Endothelial cell (in vitro differentiated cells): ENCODE measurements at regions not wholly inside any gene's neighbourhood (a gene's known extent, or its start where the extent isn't known, plus 50 kb on each side); places are given as distances from the start of the nearest gene placed in this dataset.

ENCODE experiments used
- DNase-seq: peaks from one replicate; pipeline ENCODE4 v3.0.0; 2021; ENCODE audit warnings: low spot score
- H3K27ac Mint-ChIP-seq: one replicate; pipeline ENCODE4 v1.8.0; 2021; ENCODE audit warnings: mixed read lengths, inconsistent platforms; ENCODE audit not compliant: unreplicated experiment
- H3K27me3 Mint-ChIP-seq: one replicate; pipeline ENCODE4 v1.8.0; 2021; ENCODE audit warnings: mild to moderate bottlenecking, moderate library complexity, mixed read lengths, inconsistent platforms; ENCODE audit not compliant: unreplicated experiment
- H3K36me3 Mint-ChIP-seq: one replicate; pipeline ENCODE4 v1.8.0; 2021; ENCODE audit warnings: mild to moderate bottlenecking, low read depth, mixed read lengths, inconsistent platforms; ENCODE audit not compliant: unreplicated experiment
- H3K4me1 Mint-ChIP-seq: one replicate; pipeline ENCODE4 v1.8.0; 2021; ENCODE audit warnings: mild to moderate bottlenecking, mixed read lengths, inconsistent platforms; ENCODE audit not compliant: unreplicated experiment
- H3K4me3 Mint-ChIP-seq: one replicate; pipeline ENCODE4 v1.8.0; 2021; ENCODE audit warnings: mild to moderate bottlenecking, mixed read lengths, inconsistent platforms; ENCODE audit not compliant: unreplicated experiment
- H3K9me3 Mint-ChIP-seq: one replicate; pipeline ENCODE4 v1.8.0; 2021; ENCODE audit warnings: mixed read lengths, inconsistent platforms; ENCODE audit not compliant: unreplicated experiment
- TF ChIP-seq, protein P1 (sequence below): fragments of 200-600 bp; sonication (generic); IDR thresholded peaks from one replicate; pipeline ENCODE4 v1.5.0; 2021; ENCODE audit warnings: antibody characterized with exemption; ENCODE audit not compliant: unreplicated experiment

DNA sequence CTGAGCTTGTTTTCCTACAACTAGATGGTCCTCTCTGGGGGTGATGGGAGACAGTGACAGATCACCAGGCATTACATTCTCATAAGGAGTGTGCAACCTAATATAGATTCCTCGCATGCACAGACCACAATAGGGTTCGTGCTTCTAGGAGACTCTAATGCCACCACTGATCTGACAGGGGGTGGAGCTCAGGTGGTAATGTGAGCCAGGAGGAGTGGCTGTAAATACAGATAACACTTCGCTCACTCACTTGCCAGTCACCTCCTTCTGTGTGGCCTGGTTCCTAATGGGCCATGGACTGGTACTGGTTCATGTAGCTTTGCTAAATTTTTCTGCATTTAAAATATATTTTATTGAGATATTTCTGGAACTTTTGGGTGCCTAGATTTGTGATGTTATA, 202.3 kb upstream of the ZNF32 start:
- no peak overlapping the region for H3K27ac Mint-ChIP-seq
- no peak for DNase-seq
- no peaks in the 10 kb centered on the region for H3K36me3 Mint-ChIP-seq
- no peaks in the 10 kb centered on the region for H3K9me3 Mint-ChIP-seq
- peaks cover 4% of the 10 kb centered on the region for H3K4me1 Mint-ChIP-seq
- H3K4me3 Mint-ChIP-seq = no peak overlapping the region
- H3K27me3 Mint-ChIP-seq = peaks cover 2% of the 10 kb centered on the region
- TF ChIP-seq, protein P1, sequence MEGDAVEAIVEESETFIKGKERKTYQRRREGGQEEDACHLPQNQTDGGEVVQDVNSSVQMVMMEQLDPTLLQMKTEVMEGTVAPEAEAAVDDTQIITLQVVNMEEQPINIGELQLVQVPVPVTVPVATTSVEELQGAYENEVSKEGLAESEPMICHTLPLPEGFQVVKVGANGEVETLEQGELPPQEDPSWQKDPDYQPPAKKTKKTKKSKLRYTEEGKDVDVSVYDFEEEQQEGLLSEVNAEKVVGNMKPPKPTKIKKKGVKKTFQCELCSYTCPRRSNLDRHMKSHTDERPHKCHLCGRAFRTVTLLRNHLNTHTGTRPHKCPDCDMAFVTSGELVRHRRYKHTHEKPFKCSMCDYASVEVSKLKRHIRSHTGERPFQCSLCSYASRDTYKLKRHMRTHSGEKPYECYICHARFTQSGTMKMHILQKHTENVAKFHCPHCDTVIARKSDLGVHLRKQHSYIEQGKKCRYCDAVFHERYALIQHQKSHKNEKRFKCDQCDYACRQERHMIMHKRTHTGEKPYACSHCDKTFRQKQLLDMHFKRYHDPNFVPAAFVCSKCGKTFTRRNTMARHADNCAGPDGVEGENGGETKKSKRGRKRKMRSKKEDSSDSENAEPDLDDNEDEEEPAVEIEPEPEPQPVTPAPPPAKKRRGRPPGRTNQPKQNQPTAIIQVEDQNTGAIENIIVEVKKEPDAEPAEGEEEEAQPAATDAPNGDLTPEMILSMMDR = no peak

DNA sequence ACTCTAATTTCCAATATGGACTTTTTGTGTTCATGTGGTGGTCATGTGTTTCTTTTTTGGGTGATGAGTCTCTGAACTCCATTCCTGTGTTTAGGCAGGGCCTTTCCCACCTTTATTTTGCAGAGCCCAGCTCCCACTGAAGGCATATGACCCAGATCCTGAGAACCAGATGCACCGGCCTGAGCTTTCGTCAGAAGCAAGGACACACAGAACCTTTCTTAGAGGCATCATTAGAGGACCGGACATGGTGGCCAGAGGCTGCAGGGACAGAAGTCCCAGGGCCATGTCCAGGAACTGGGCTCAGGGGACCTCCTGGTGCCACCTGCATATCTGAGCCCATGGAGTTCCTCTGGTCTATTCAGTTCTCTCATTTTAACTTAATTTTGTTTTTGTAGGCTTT, 200.9 kb upstream of the ZNF32 start:
- H3K9me3 Mint-ChIP-seq = no peaks in the 10 kb centered on the region
- H3K27ac Mint-ChIP-seq = no peak overlapping the region
- H3K4me1 Mint-ChIP-seq = peaks cover 4% of the 10 kb centered on the region
- TF ChIP-seq, protein P1 = no peak
- no peaks in the 10 kb centered on the region for H3K36me3 Mint-ChIP-seq
- no peak for DNase-seq
- no peak overlapping the region for H3K4me3 Mint-ChIP-seq
- H3K27me3 Mint-ChIP-seq = peaks cover 3% of the 10 kb centered on the region

- TF ChIP-seq, protein P1 = no peak
- Mint-ChIP-seq H3K27me3 (peaks cover 3% of the 10 kb centered on the region), H3K4me3 (no peak overlapping the region), H3K27ac (no peak overlapping the region), H3K36me3 (peaks cover 4% of the 10 kb centered on the region), H3K9me3 (no peaks in the 10 kb centered on the region), H3K4me1 (peaks cover 4% of the 10 kb centered on the region)
- no peak for DNase-seq
Measured at GRCh38 chr10:43846968-43847367, 198.3 kb upstream of the ZNF32 start.

- TF ChIP-seq, protein P1 = no peak
Measured at GRCh38 chr10:43846187-43846680, 197.6 kb upstream of the ZNF32 start.

GRCh38 chr10:43845121-43845520, 196.4 kb upstream of the ZNF32 start:
- peaks cover 4% of the 10 kb centered on the region for H3K4me1 Mint-ChIP-seq
- TF ChIP-seq, protein P1 = no peak
- H3K27ac Mint-ChIP-seq = no peak overlapping the region

More at GRCh38 chr10:43846187-43846680, 197.6 kb upstream of the ZNF32 start:
- H3K36me3 Mint-ChIP-seq = peaks cover 4% of the 10 kb centered on the region
- no peak overlapping the region for H3K27ac Mint-ChIP-seq
- H3K4me1 Mint-ChIP-seq = peaks cover 4% of the 10 kb centered on the region
- H3K9me3 Mint-ChIP-seq = no peaks in the 10 kb centered on the region
- no peak for DNase-seq
- H3K27me3 Mint-ChIP-seq = peaks cover 6% of the 10 kb centered on the region
- H3K4me3 Mint-ChIP-seq = peak overlapping the region; percentile 33

More at GRCh38 chr10:43845121-43845520, 196.4 kb upstream of the ZNF32 start:
- Mint-ChIP-seq H3K27me3 (peaks cover 6% of the 10 kb centered on the region), H3K9me3 (no peaks in the 10 kb centered on the region), H3K4me3 (no peak overlapping the region), H3K36me3 (peaks cover 4% of the 10 kb centered on the region)
- no peak for DNase-seq
